PC-3 (cell line): ENCODE measurements at regions not wholly inside any gene's neighbourhood (a gene's known extent, or its start where the extent isn't known, plus 50 kb on each side); places are given as distances from the start of the nearest gene placed in this dataset.

Experiments used
- ATAC-seq: fragments of 200-7000 bp; cut with Tn5 transposase; 2 replicates; pipeline ENCODE4 v1.9.1; 2020; ENCODE audit warnings: mild to moderate bottlenecking, moderate library complexity
- BruUV-seq: library from RNA; stranded (reverse); fragments of 400-500 nt; replicated peaks from 2 replicates; lab custom pipeline; 2021; lab: Mats Ljungman, UMichigan
- CTCF ChIA-PET: fragments of 300-600 bp; sonication (Branson Sonifier 250); formaldehyde crosslinking; loops from one replicate; lab custom pipeline; 2022; ENCODE audit warnings: antibody characterized with exemption; lab: Charles Lee
- POLR2A ChIA-PET: fragments of 300-600 bp; sonication (Branson Sonifier 250); formaldehyde crosslinking; loops from one replicate; lab custom pipeline; 2022; ENCODE audit warnings: antibody characterized with exemption; ENCODE audit not compliant: unreplicated experiment; lab: Charles Lee
- DNase-seq: peaks from one replicate; pipeline ENCODE4 v3.0.0-alpha.2; 2015
- H2AFZ ChIP-seq: fragments of 300-600 bp; sonication (generic); 2 replicates; pipeline ENCODE4 v1.6.0; 2016; ENCODE audit warnings: antibody characterized with exemption, low read length
- H3F3A ChIP-seq: fragments of 300-600 bp; sonication (generic); one replicate; pipeline ENCODE4 v1.6.0; 2017; ENCODE audit warnings: antibody characterized with exemption, low read length, control low read depth, mild to moderate bottlenecking; ENCODE audit not compliant: unreplicated experiment
- H3K27ac ChIP-seq: fragments of 300-600 bp; sonication (generic); 2 replicates; pipeline ENCODE4 v1.5.1; 2016; ENCODE audit warnings: mild to moderate bottlenecking, low read length
- H3K27me3 ChIP-seq: fragments of 300-600 bp; sonication (generic); 2 replicates; pipeline ENCODE4 v1.6.1; 2016; ENCODE audit warnings: low read length, mixed read lengths
- H3K36me3 ChIP-seq: fragments of 300-600 bp; sonication (generic); 2 replicates; pipeline ENCODE4 v1.6.1; 2016; ENCODE audit warnings: low read depth, mixed run types, low read length, mixed read lengths
- H3K4me1 ChIP-seq: fragments of 300-600 bp; sonication (generic); 2 replicates; pipeline ENCODE4 v1.5.1; 2016; ENCODE audit warnings: low read length; ENCODE audit not compliant: insufficient read depth
- H3K4me2 ChIP-seq: fragments of 300-600 bp; sonication (generic); 2 replicates; pipeline ENCODE4 v1.6.0; 2016; ENCODE audit warnings: low read length
- H3K4me3 ChIP-seq: fragments of 300-600 bp; sonication (generic); 2 replicates; pipeline ENCODE4 v1.5.1; 2016; ENCODE audit warnings: mild to moderate bottlenecking, low read length, mixed read lengths
- H3K79me2 ChIP-seq: fragments of 300-600 bp; sonication (generic); 2 replicates; pipeline ENCODE4 v1.6.1; 2017; ENCODE audit warnings: low read length, mixed read lengths
- H3K9ac ChIP-seq: fragments of 300-600 bp; sonication (generic); 2 replicates; pipeline ENCODE4 v1.6.0; 2016; ENCODE audit warnings: mild to moderate bottlenecking, low read length
- H3K9me2 ChIP-seq: fragments of 300-600 bp; sonication (generic); replicated peaks from 2 replicates; pipeline ENCODE4 v1.6.1; 2016; ENCODE audit warnings: mixed run types, low read length, mixed read lengths
- H3K9me3 ChIP-seq: fragments of 300-600 bp; sonication (generic); 2 replicates; pipeline ENCODE4 v1.6.1; 2016; ENCODE audit warnings: low read length, mixed read lengths
- H4K20me1 ChIP-seq: fragments of 300-600 bp; sonication (generic); 2 replicates; pipeline ENCODE4 v1.6.1; 2016; ENCODE audit warnings: low read length, mixed read lengths
- CTCF ChIP-seq: fragments of 300-600 bp; sonication (generic); conservative IDR thresholded peaks from 2 replicates; pipeline ENCODE4 v1.5.1; 2017; ENCODE audit warnings: antibody characterized with exemption, low read depth, mild to moderate bottlenecking, low read length
- EZH2 ChIP-seq: fragments of 300-600 bp; sonication (generic); IDR thresholded peaks from one replicate; pipeline ENCODE4 v1.6.1; 2017; ENCODE audit warnings: antibody characterized with exemption, mild to moderate bottlenecking, low read length; ENCODE audit not compliant: unreplicated experiment
- EZH2phosphoT487 ChIP-seq: fragments of 300-600 bp; sonication (generic); IDR thresholded peaks from 2 replicates; pipeline ENCODE4 v1.6.1; 2018; ENCODE audit warnings: mild to moderate bottlenecking, antibody characterized with exemption, low read length, borderline replicate concordance
- intact Hi-C: fragments of 100-400 bp; cut with micrococcal nuclease; formaldehyde crosslinking; loops from 2 replicates; pipeline ENCODE4 v1.9.0; 2023

GRCh38 chr5:27316271-27316650 lies 277.9 kb upstream of the CDH9 start:
- H2AFZ ChIP-seq: peak overlapping the region; percentile 61
- intact Hi-C loops: loop anchor here (1.0 kb wide), 1 partner anchor 8 kb away; no protein-coding TSS in a partner anchor
- no peaks in the 10 kb centered on the region for H4K20me1 ChIP-seq
- H3K79me2 ChIP-seq: no peaks in the 10 kb centered on the region
- no peaks in the 10 kb centered on the region for H3K36me3 ChIP-seq
- no peaks in the 10 kb centered on the region for H3K9me2 ChIP-seq
- CTCF ChIA-PET: no interaction called here
- DNase-seq (peak; percentile 73), ATAC-seq (peak; percentile 82)
- no peak overlapping the region; the same call in 1 of the 2 replicates for H3K9ac ChIP-seq
- peaks cover 24% of the 10 kb centered on the region for H3K4me1 ChIP-seq
- POLR2A ChIA-PET: no interaction called here
- H3F3A ChIP-seq: no peaks in the 10 kb centered on the region
- TF ChIP-seq EZH2phosphoT487 (no peak), CTCF (no peak), EZH2 (no peak)
- H3K4me3 ChIP-seq: peak overlapping the region; percentile 28; the same call in 1 of the 2 replicates
- H3K9me3 ChIP-seq: no peaks in the 10 kb centered on the region
- H3K4me2 ChIP-seq: peak overlapping the region; percentile 75
- H3K27me3 ChIP-seq: no peaks in the 10 kb centered on the region
- peak overlapping the region; percentile 73 for H3K27ac ChIP-seq
- no TSS peak for BruUV-seq

- peaks cover 24% of the 10 kb centered on the region for H3K4me1 ChIP-seq
- H3K9me3 ChIP-seq: no peaks in the 10 kb centered on the region
- peak overlapping the region; percentile 61 for H2AFZ ChIP-seq
- TF ChIP-seq CTCF: no peak
- TF ChIP-seq EZH2: no peak
- no peak for TF ChIP-seq EZH2phosphoT487
- H3K4me2 ChIP-seq: peak overlapping the region; percentile 75
- no peaks in the 10 kb centered on the region for H3K79me2 ChIP-seq
- CTCF ChIA-PET: no interaction called here
- DNase-seq (peak; percentile 63), ATAC-seq (peak; percentile 87)
- no peak overlapping the region; the same call in 1 of the 2 replicates for H3K9ac ChIP-seq
- H3F3A ChIP-seq: no peaks in the 10 kb centered on the region
- no peaks in the 10 kb centered on the region for H3K27me3 ChIP-seq
- no peaks in the 10 kb centered on the region for H4K20me1 ChIP-seq
- BruUV-seq: no TSS peak
- peak overlapping the region; percentile 28; the same call in 1 of the 2 replicates for H3K4me3 ChIP-seq
- POLR2A ChIA-PET: no interaction called here
- H3K27ac ChIP-seq: peak overlapping the region; percentile 73
- intact Hi-C loops: loop anchor here (1.0 kb wide), 1 partner anchor 7 kb away; no protein-coding TSS in a partner anchor
- H3K9me2 ChIP-seq: no peaks in the 10 kb centered on the region
- no peaks in the 10 kb centered on the region for H3K36me3 ChIP-seq
Measured at GRCh38 chr5:27315363-27316270, 277.2 kb upstream of the CDH9 start.

GRCh38 chr5:27313549-27313948 lies 275.2 kb upstream of the CDH9 start:
- H3K4me3 ChIP-seq: no peak overlapping the region
- H3K27me3 ChIP-seq: no peaks in the 10 kb centered on the region
- no peaks in the 10 kb centered on the region for H3K36me3 ChIP-seq
- intact Hi-C loops: no loop called here
- no peak overlapping the region for H3K4me2 ChIP-seq
- no peak for TF ChIP-seq EZH2phosphoT487
- TF ChIP-seq EZH2: no peak
- no peak for TF ChIP-seq CTCF
- no peaks in the 10 kb centered on the region for H3K9me3 ChIP-seq
- ChIA-PET POLR2A (no interaction called here), CTCF (no interaction called here)
- peaks cover 28% of the 10 kb centered on the region for H3K4me1 ChIP-seq
- H2AFZ ChIP-seq: no peak overlapping the region
- ATAC-seq (no peak), DNase-seq (no peak)
- BruUV-seq: no TSS peak
- H3K9me2 ChIP-seq: no peaks in the 10 kb centered on the region
- no peaks in the 10 kb centered on the region for H4K20me1 ChIP-seq
- H3K27ac ChIP-seq: no peak overlapping the region
- no peak overlapping the region for H3K9ac ChIP-seq
- no peaks in the 10 kb centered on the region for H3F3A ChIP-seq
- H3K79me2 ChIP-seq: no peaks in the 10 kb centered on the region
